ENCODE measurements at regions not wholly inside any gene's neighbourhood (a gene's known extent, or its start where the extent isn't known, plus 50 kb on each side); places are given as distances from the start of the nearest gene placed in this dataset.

GRCh38 chr6:12570461-12571030 lies 146.0 kb upstream of the PHACTR1 start:
- dilution Hi-C loops (cut with MboI; ENCODE audit: extremely low pct_ligation_motif_present, low sequenced_read_pairs) = no loop called here
- no peaks in the 10 kb centered on the region for H4K20me1 ChIP-seq (ENCODE audit: control insufficient read depth, extremely low read depth, insufficient read depth, low read length)
- H3K9me3 ChIP-seq (ENCODE audit: control insufficient read depth, low read depth, low read length) = no peaks in the 10 kb centered on the region
- no peaks in the 10 kb centered on the region for H3K79me2 ChIP-seq (ENCODE audit: control insufficient read depth, insufficient read depth, low read length)
- no peaks in the 10 kb centered on the region for H3K9me1 ChIP-seq (ENCODE audit: control insufficient read depth, extremely low read depth, insufficient read depth, low read length)
- peaks cover 44% of the 10 kb centered on the region for H3K4me1 ChIP-seq (ENCODE audit: control insufficient read depth, extremely low read depth, insufficient read depth, low read length)
- no peak for TF ChIP-seq CTCF (optimal IDR thresholded peaks at IDR 0.05 in 1 of 3, IDR thresholded peaks at IDR 0.05 in 1 of 3, conservative IDR thresholded peaks at IDR 0.05 in 1 of 3; ENCODE audit: extremely low read depth in 1 of 3, insufficient read depth in 2 of 3, low read length in 3 of 3)
- TF ChIP-seq EZH2 (IDR thresholded peaks at IDR 0.05; ENCODE audit: low read length) = no peak
- H2AFZ ChIP-seq (ENCODE audit: control insufficient read depth, low read length) = peak overlapping the region; percentile 22
- H3K27ac ChIP-seq (ENCODE audit: control insufficient read depth, insufficient read depth, low read length) = peak overlapping the region; percentile 50
- H3K4me2 ChIP-seq (ENCODE audit: control insufficient read depth, extremely low read depth, insufficient read depth, low read depth, low read length) = peak overlapping the region; percentile 59
- H3K27me3 ChIP-seq (ENCODE audit: control insufficient read depth, extremely low read depth, insufficient read depth, low read length) = no peaks in the 10 kb centered on the region
- no peaks in the 10 kb centered on the region for H3K36me3 ChIP-seq (ENCODE audit: control insufficient read depth in 2 of 2, extremely low read depth in 1 of 2, insufficient read depth in 2 of 2, low read length in 2 of 2)
- FAIRE-seq (peak; percentile 88), DNase-seq (ENCODE audit: low read depth, low spot score) (no peak)
- no peak overlapping the region for H3K4me3 ChIP-seq (ENCODE audit: control insufficient read depth in 2 of 3, extremely low read depth in 1 of 3, insufficient read depth in 2 of 3, low read depth in 1 of 3, low read length in 3 of 3)
- H3K9ac ChIP-seq (ENCODE audit: control insufficient read depth, extremely low read depth, insufficient read depth, low read length) = no peak overlapping the region

- Histone ChIP-seq H3K27me3 (ENCODE audit: control insufficient read depth, extremely low read depth, insufficient read depth, low read length) (no peaks in the 10 kb centered on the region), H3K9ac (ENCODE audit: control insufficient read depth, extremely low read depth, insufficient read depth, low read length) (no peak overlapping the region), H3K79me2 (ENCODE audit: control insufficient read depth, insufficient read depth, low read length) (no peaks in the 10 kb centered on the region), H3K4me3 (ENCODE audit: control insufficient read depth in 2 of 3, extremely low read depth in 1 of 3, insufficient read depth in 2 of 3, low read depth in 1 of 3, low read length in 3 of 3) (peak overlapping the region in 2 of 3 experiments; percentile 2 to 30), H3K36me3 (ENCODE audit: control insufficient read depth in 2 of 2, extremely low read depth in 1 of 2, insufficient read depth in 2 of 2, low read length in 2 of 2) (no peaks in the 10 kb centered on the region), H3K9me3 (ENCODE audit: control insufficient read depth, low read depth, low read length) (no peaks in the 10 kb centered on the region), H2AFZ (ENCODE audit: control insufficient read depth, low read length) (peak overlapping the region; percentile 2), H3K4me1 (ENCODE audit: control insufficient read depth, extremely low read depth, insufficient read depth, low read length) (peaks cover 70% of the 10 kb centered on the region), H3K4me2 (ENCODE audit: control insufficient read depth, extremely low read depth, insufficient read depth, low read depth, low read length) (peak overlapping the region; percentile 50), H3K9me1 (ENCODE audit: control insufficient read depth, extremely low read depth, insufficient read depth, low read length) (no peaks in the 10 kb centered on the region), H4K20me1 (ENCODE audit: control insufficient read depth, extremely low read depth, insufficient read depth, low read length) (no peaks in the 10 kb centered on the region), H3K27ac (ENCODE audit: control insufficient read depth, insufficient read depth, low read length) (peak overlapping the region; percentile 42)
- FAIRE-seq (peak; percentile 97), DNase-seq (ENCODE audit: low read depth, low spot score) (no peak)
- no peak for TF ChIP-seq CTCF (optimal IDR thresholded peaks at IDR 0.05 in 1 of 3, IDR thresholded peaks at IDR 0.05 in 1 of 3, conservative IDR thresholded peaks at IDR 0.05 in 1 of 3; ENCODE audit: extremely low read depth in 1 of 3, insufficient read depth in 2 of 3, low read length in 3 of 3)
- no peak for TF ChIP-seq EZH2 (IDR thresholded peaks at IDR 0.05; ENCODE audit: low read length)
- dilution Hi-C loops (cut with MboI; ENCODE audit: extremely low pct_ligation_motif_present, low sequenced_read_pairs) = no loop called here
These were observed 143.4 kb upstream of the PHACTR1 start for GRCh38 chr6:12572896-12573827.
